GM13977 (cell line): ENCODE measurements at regions not wholly inside any gene's neighbourhood (a gene's known extent, or its start where the extent isn't known, plus 50 kb on each side); places are given as distances from the start of the nearest gene placed in this dataset.

ENCODE experiments used
- DNase-seq: peaks from one replicate; pipeline ENCODE4 v3.0.0; 2012; ENCODE audit warnings: low spot score
- CTCF ChIP-seq: IDR thresholded peaks from 2 replicates; pipeline ENCODE4 v1.5.1; 2012; ENCODE audit warnings: mild to moderate bottlenecking, control low read depth; ENCODE audit not compliant: insufficient read depth; ENCODE audit errors: extremely low read depth, missing control alignments
- in situ Hi-C: fragments of 300-500 bp; cut with MboI; formaldehyde crosslinking; loops from one replicate; pipeline ENCODE4 v1.12.0; 2022; ENCODE audit warnings: low sequenced_read_pairs, low pct_unique_long_range_greater_than_20kb, mixed read lengths, inconsistent platforms; ENCODE audit not compliant: unreplicated experiment

DNA sequence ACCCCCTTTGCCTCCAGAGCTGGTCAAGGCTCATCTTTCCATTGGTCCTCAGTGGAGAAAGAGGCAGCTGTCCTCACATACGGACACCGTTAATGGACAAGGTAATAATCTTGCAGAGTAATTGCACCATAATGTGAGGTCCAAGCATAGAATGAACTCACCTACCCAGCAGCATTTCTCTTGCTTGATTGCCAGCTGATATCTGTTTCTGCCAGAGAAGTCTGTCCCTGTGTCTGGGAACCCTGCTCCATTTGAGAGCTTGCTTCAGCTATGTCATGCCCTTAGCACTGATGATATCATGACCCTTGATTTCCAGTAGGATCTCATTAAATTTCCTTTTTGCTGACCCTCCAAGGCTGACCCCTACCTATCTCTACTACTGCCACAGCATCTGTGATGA is 154.6 kb downstream of the PIK3R1 start:
- no peak for TF ChIP-seq CTCF
- no peak for DNase-seq
- in situ Hi-C loops, result no loop called here

- DNase-seq, result no peak
- TF ChIP-seq CTCF, result no peak
- in situ Hi-C loops, result no loop called here
Observed at GRCh38 chr5:68371607-68372006, 156.1 kb downstream of the PIK3R1 start.

DNA sequence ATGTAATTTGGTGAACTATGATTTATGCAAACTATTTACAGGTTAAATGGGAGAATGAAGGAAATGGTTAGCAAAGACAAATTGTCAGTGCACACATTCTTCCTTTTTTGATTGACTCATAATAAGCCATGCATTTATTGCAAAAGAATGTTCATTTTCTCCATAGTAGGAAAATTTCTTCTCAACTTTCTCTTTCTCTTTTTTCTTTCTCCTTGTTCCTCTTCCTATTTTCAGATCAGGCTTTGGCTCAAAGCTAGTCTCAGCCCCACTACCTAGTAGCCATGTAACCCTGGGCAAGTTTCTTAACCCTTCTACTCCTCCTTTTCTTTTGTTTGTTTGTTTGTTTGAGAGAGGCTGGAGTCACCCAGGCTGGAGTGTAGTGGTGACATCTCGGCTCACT is 156.6 kb downstream of the PIK3R1 start:
- TF ChIP-seq CTCF, result no peak
- no peak for DNase-seq
- in situ Hi-C loops, result no loop called here

DNA sequence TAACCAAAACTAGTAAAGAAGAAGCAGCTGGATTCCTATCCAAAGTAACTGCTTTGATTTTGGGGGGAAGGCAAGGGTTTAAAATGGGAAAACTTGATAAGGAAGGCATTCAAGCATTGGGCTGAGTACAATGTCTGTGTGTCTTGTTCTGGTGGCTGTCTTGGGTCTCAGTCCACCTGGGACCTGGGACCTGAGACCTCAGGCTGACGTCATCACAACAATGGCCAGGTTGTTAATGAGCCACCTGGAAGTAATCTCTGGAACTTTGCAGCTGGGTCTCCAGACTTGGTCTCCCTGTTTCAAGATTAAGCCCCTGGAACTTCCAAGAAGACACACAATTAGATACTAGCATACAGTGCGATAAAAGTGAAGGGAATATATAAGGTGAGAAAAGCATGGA is 157.5 kb downstream of the PIK3R1 start:
- in situ Hi-C loops, result no loop called here
- DNase-seq, result no peak
- TF ChIP-seq CTCF, result no peak

GRCh38 chr5:68374796-68375518 is 159.4 kb downstream of the PIK3R1 start:
- TF ChIP-seq CTCF, result no peak
- no peak for DNase-seq
- in situ Hi-C loops, result no loop called here

GRCh38 chr5:68375540-68375939 is 160.0 kb downstream of the PIK3R1 start:
- in situ Hi-C loops, result no loop called here
- no peak for TF ChIP-seq CTCF
- DNase-seq, result no peak
